Vagina (tissue), 2 donors: ENCODE measurements at regions not wholly inside any gene's neighbourhood (a gene's known extent, or its start where the extent isn't known, plus 50 kb on each side); places are given as distances from the start of the nearest gene placed in this dataset.

Source experiments
- CTCF ChIP-seq, 3 experiments: fragments of 450-650 bp in 2 of 3; fragments of 200-600 bp in 1 of 3; sonication (generic) in 1 of 3; IDR thresholded peaks; one replicate each; pipeline ENCODE4 v1.5.1; 2017 to 2019; ENCODE audit warnings: antibody characterized with exemption in 3 of 3, mild to moderate bottlenecking in 2 of 3, moderate library complexity in 2 of 3
- POLR2A ChIP-seq, 2 donors: fragments of 450-650 bp; IDR thresholded peaks; one replicate each; pipeline ENCODE4 v1.6.1; 2017; ENCODE audit warnings: antibody characterized with exemption in 2 of 2, mild to moderate bottlenecking in 2 of 2, moderate library complexity in 2 of 2
- POLR2AphosphoS5 ChIP-seq, 2 donors: sonication (generic); formaldehyde crosslinking; IDR thresholded peaks; one replicate each; pipeline ENCODE4 v1.9.0; 2017; ENCODE audit warnings: antibody characterized with exemption in 2 of 2, mild to moderate bottlenecking in 2 of 2, low read depth in 1 of 2; ENCODE audit not compliant: insufficient read depth in 1 of 2

- no peak for TF ChIP-seq CTCF (IDR thresholded peaks at IDR 0.05)
- no peak for TF ChIP-seq POLR2A (IDR thresholded peaks at IDR 0.05)
- TF ChIP-seq POLR2AphosphoS5 (IDR thresholded peaks at IDR 0.05; ENCODE audit: insufficient read depth in 1 of 2, low read depth in 1 of 2) = no peak
These were observed 200.0 kb upstream of the ANKRD55 start for GRCh38 chr5:56433039-56433617.
